OCI-LY3 (cell line): ENCODE measurements at regions not wholly inside any gene's neighbourhood (a gene's known extent, or its start where the extent isn't known, plus 50 kb on each side); places are given as distances from the start of the nearest gene placed in this dataset.

Source experiments
- H2AFZ ChIP-seq: fragments of 200-600, 300-600 bp; shearing (Covaris generic); 2 replicates; pipeline ENCODE4 v1.6.0; 2014; ENCODE audit warnings: antibody characterized with exemption, low read depth, low read length
- H3K27ac ChIP-seq: fragments of 200-600, 300-600 bp; sonication (generic); 2 replicates; pipeline ENCODE4 v1.5.1; 2014; ENCODE audit warnings: mild to moderate bottlenecking, low read length, moderate library complexity, mixed read lengths
- H3K27me3 ChIP-seq: fragments of 200-600, 300-600 bp; sonication (generic); 2 replicates; pipeline ENCODE4 v1.6.1; 2014; ENCODE audit warnings: low read depth, low read length, mixed read lengths
- H3K36me3 ChIP-seq: fragments of 200-600, 300-600 bp; sonication (generic); replicated peaks from 2 replicates; pipeline ENCODE3; 2014; ENCODE audit warnings: low read depth, low read length, mixed read lengths
- H3K4me1 ChIP-seq: fragments of 300-600, 200-600 bp; sonication (generic); 2 replicates; pipeline ENCODE4 v1.6.1; 2014; ENCODE audit warnings: low read length, mixed read lengths
- H3K4me2 ChIP-seq: fragments of 200-600, 300-600 bp; sonication (generic); 2 replicates; pipeline ENCODE4 v1.6.1; 2014; ENCODE audit warnings: low read length, mixed read lengths
- H3K4me3 ChIP-seq: fragments of 300-600, 200-600 bp; sonication (generic); 2 replicates; pipeline ENCODE4 v1.5.1; 2014; ENCODE audit warnings: antibody characterized with exemption, mild to moderate bottlenecking, low read length, moderate library complexity
- H3K79me2 ChIP-seq: fragments of 300-600, 200-600 bp; shearing (Covaris generic); 2 replicates; pipeline ENCODE4 v1.6.1; 2014; ENCODE audit warnings: mild to moderate bottlenecking, low read length, mixed read lengths
- H3K9ac ChIP-seq: fragments of 300-600, 200-600 bp; shearing (Covaris generic); 2 replicates; pipeline ENCODE4 v1.6.0; 2014; ENCODE audit warnings: mild to moderate bottlenecking, low read length, moderate library complexity
- H3K9me3 ChIP-seq: fragments of 200-600, 300-600 bp; shearing (Covaris generic); 2 replicates; pipeline ENCODE4 v1.6.1; 2014; ENCODE audit warnings: low read length, mixed read lengths; ENCODE audit not compliant: insufficient read depth
- H4K20me1 ChIP-seq: fragments of 200-600, 300-600 bp; sonication (generic); 2 replicates; pipeline ENCODE4 v1.6.1; 2016; ENCODE audit warnings: low read length, mixed read lengths; ENCODE audit not compliant: insufficient read depth
- CTCF ChIP-seq: fragments of 200-600, 300-600 bp; sonication (generic); IDR thresholded peaks from 2 replicates; pipeline ENCODE4 v1.5.1; 2014; ENCODE audit warnings: antibody characterized with exemption, low read length, low read depth
- EZH2phosphoT487 ChIP-seq: fragments of 200-600 bp; shearing (Covaris generic); IDR thresholded peaks from 2 replicates; pipeline ENCODE4 v1.6.1; 2018; ENCODE audit warnings: antibody characterized with exemption, mixed run types, low read depth

GRCh38 chr2:6723865-6724604, 141.7 kb downstream of the CMPK2 start:
- no peaks in the 10 kb centered on the region for H4K20me1 ChIP-seq
- no peak overlapping the region for H3K4me2 ChIP-seq
- no peaks in the 10 kb centered on the region for H3K27me3 ChIP-seq
- TF ChIP-seq EZH2phosphoT487 (no peak), CTCF (no peak)
- no peaks in the 10 kb centered on the region for H3K79me2 ChIP-seq
- no peaks in the 10 kb centered on the region for H3K9me3 ChIP-seq
- H3K4me1 ChIP-seq: no peaks in the 10 kb centered on the region
- H3K36me3 ChIP-seq: no peaks in the 10 kb centered on the region
- no peak overlapping the region for H3K27ac ChIP-seq
- no peak overlapping the region for H3K4me3 ChIP-seq
- H2AFZ ChIP-seq: no peak overlapping the region
- H3K9ac ChIP-seq: no peak overlapping the region

GRCh38 chr2:6724605-6725140, 141.0 kb downstream of the CMPK2 start:
- TF ChIP-seq CTCF: no peak
- TF ChIP-seq EZH2phosphoT487: no peak
- no peaks in the 10 kb centered on the region for H3K27me3 ChIP-seq
- H4K20me1 ChIP-seq: no peaks in the 10 kb centered on the region
- no peaks in the 10 kb centered on the region for H3K79me2 ChIP-seq
- no peak overlapping the region for H3K4me2 ChIP-seq
- H3K4me3 ChIP-seq: no peak overlapping the region
- no peak overlapping the region for H3K27ac ChIP-seq
- H3K4me1 ChIP-seq: no peaks in the 10 kb centered on the region
- H3K9me3 ChIP-seq: no peaks in the 10 kb centered on the region
- no peak overlapping the region for H3K9ac ChIP-seq
- no peak overlapping the region for H2AFZ ChIP-seq
- no peaks in the 10 kb centered on the region for H3K36me3 ChIP-seq

GRCh38 chr2:6728156-6728555, 137.6 kb downstream of the CMPK2 start:
- H3K4me3 ChIP-seq: no peak overlapping the region
- no peak overlapping the region for H3K9ac ChIP-seq
- no peak overlapping the region for H3K4me2 ChIP-seq
- no peaks in the 10 kb centered on the region for H3K4me1 ChIP-seq
- H3K27ac ChIP-seq: no peak overlapping the region
- H3K36me3 ChIP-seq: no peaks in the 10 kb centered on the region
- no peaks in the 10 kb centered on the region for H3K27me3 ChIP-seq
- no peak overlapping the region for H2AFZ ChIP-seq
- TF ChIP-seq CTCF (no peak), EZH2phosphoT487 (no peak)
- H3K9me3 ChIP-seq: no peaks in the 10 kb centered on the region
- no peaks in the 10 kb centered on the region for H3K79me2 ChIP-seq
- no peaks in the 10 kb centered on the region for H4K20me1 ChIP-seq

- Histone ChIP-seq H3K9me3 (no peaks in the 10 kb centered on the region), H3K27ac (no peak overlapping the region), H3K4me2 (no peak overlapping the region), H3K79me2 (no peaks in the 10 kb centered on the region), H4K20me1 (no peaks in the 10 kb centered on the region), H3K4me1 (no peaks in the 10 kb centered on the region), H3K4me3 (no peak overlapping the region), H3K27me3 (no peaks in the 10 kb centered on the region), H2AFZ (no peak overlapping the region), H3K36me3 (no peaks in the 10 kb centered on the region), H3K9ac (no peak overlapping the region)
- TF ChIP-seq CTCF: no peak
- no peak for TF ChIP-seq EZH2phosphoT487
Measured at GRCh38 chr2:6730003-6730402, 135.7 kb downstream of the CMPK2 start.
